H1 (cell line): ENCODE measurements at regions not wholly inside any gene's neighbourhood (a gene's known extent, or its start where the extent isn't known, plus 50 kb on each side); places are given as distances from the start of the nearest gene placed in this dataset.

ENCODE experiments used
- CTCF ChIA-PET: fragments of 300-600 bp; sonication (Branson Sonifier 250); formaldehyde crosslinking; loops from one replicate; lab custom pipeline; 2021; ENCODE audit not compliant: partially characterized antibody; lab: Charles Lee
- POLR2A ChIA-PET: fragments of 300-600 bp; sonication (Branson Sonifier 250); formaldehyde crosslinking; loops from one replicate; lab custom pipeline; 2021; ENCODE audit warnings: inconsistent platforms; ENCODE audit not compliant: partially characterized antibody; lab: Charles Lee
- DNase-seq, 2 experiments: peaks; one replicate each; pipeline versions ENCODE4 v3.0.0 to v3.0.0-alpha.2; 2010 to 2022; ENCODE audit warnings: low spot score in 2 of 2, low read depth in 1 of 2, mixed read lengths in 1 of 2
- FAIRE-seq: peaks from 2 replicates; lab custom pipeline; 2011; peaks lifted over from hg19 to GRCh38; lab: Jason Lieb, UNC
- H2AFZ ChIP-seq: 2 replicates; pipeline ENCODE4 v1.8.1; 2012; ENCODE audit warnings: low read length, inconsistent platforms
- H2AK5ac ChIP-seq: 2 replicates; pipeline ENCODE4 v1.6.1; 2013; ENCODE audit warnings: low read depth, low read length
- H2BK120ac ChIP-seq: replicated peaks from 2 replicates; pipeline ENCODE3; 2013; ENCODE audit warnings: low read depth, low read length, inconsistent platforms
- H2BK12ac ChIP-seq: 2 replicates; pipeline ENCODE4 v1.6.1; 2013; ENCODE audit warnings: low read depth, low read length
- H2BK15ac ChIP-seq: 2 replicates; pipeline ENCODE4 v1.6.1; 2013; ENCODE audit warnings: low read length
- H2BK20ac ChIP-seq: 2 replicates; pipeline ENCODE4 v1.6.1; 2013; ENCODE audit warnings: low read length
- H2BK5ac ChIP-seq: 2 replicates; pipeline ENCODE4 v1.6.1; 2013; ENCODE audit warnings: low read depth, low read length
- H3K14ac ChIP-seq: 2 replicates; pipeline ENCODE4 v1.6.1; 2013; ENCODE audit warnings: inconsistent platforms; ENCODE audit not compliant: insufficient read length
- H3K18ac ChIP-seq: 2 replicates; pipeline ENCODE4 v1.6.1; 2013; ENCODE audit warnings: low read length; ENCODE audit errors: extremely low read depth
- H3K23ac ChIP-seq: 2 replicates; pipeline ENCODE4 v1.6.1; 2013; ENCODE audit warnings: inconsistent platforms; ENCODE audit not compliant: insufficient read length
- H3K23me2 ChIP-seq: 2 replicates; pipeline ENCODE4 v1.6.1; 2013; ENCODE audit warnings: low read depth, low read length
- H3K27ac ChIP-seq: 2 replicates; pipeline ENCODE4 v1.6.1; 2011; ENCODE audit warnings: low read depth, low read length, inconsistent platforms
- H3K27me3 ChIP-seq, 4 experiments: replicated peaks in 1 of 4; 1 replicate in 1 of 4; 2 replicates in 3 of 4; pipeline versions ENCODE4 v1.6.1 to v1.8.1; 2011 to 2013; ENCODE audit warnings: low read length in 3 of 4, mild to moderate bottlenecking in 3 of 4, inconsistent platforms in 2 of 4, mixed read lengths in 2 of 4, moderate library complexity in 1 of 4; ENCODE audit not compliant: control insufficient read depth in 3 of 4, insufficient read depth in 3 of 4; ENCODE audit errors: extremely low read depth in 1 of 4
- H3K36me3 ChIP-seq, 4 experiments: 2 replicates each; pipeline versions ENCODE4 v1.6.1 to v1.8.1; 2011 to 2013; ENCODE audit warnings: mild to moderate bottlenecking in 4 of 4, low read length in 3 of 4, moderate library complexity in 2 of 4, control low read depth in 1 of 4, inconsistent platforms in 1 of 4; ENCODE audit not compliant: insufficient read depth in 4 of 4, control insufficient read depth in 2 of 4
- H3K4ac ChIP-seq: replicated peaks from 2 replicates; pipeline ENCODE3; 2013; ENCODE audit warnings: low read length, low read depth, mixed read lengths, inconsistent platforms; ENCODE audit not compliant: insufficient read length
- H3K4me1 ChIP-seq, 4 experiments: replicated peaks in 1 of 4; 1 replicate in 1 of 4; 2 replicates in 3 of 4; pipeline versions ENCODE4 v1.6.1 to v1.8.1; 2011 to 2013; ENCODE audit warnings: low read length in 3 of 4, inconsistent platforms in 2 of 4, mixed read lengths in 1 of 4; ENCODE audit not compliant: insufficient read depth in 4 of 4, control insufficient read depth in 3 of 4
- H3K4me2 ChIP-seq, 2 experiments: 2 replicates each; pipeline versions ENCODE4 v1.6.1 to v1.8.1; 2011 to 2013; ENCODE audit warnings: low read depth in 2 of 2, low read length in 2 of 2, control low read depth in 1 of 2, inconsistent platforms in 1 of 2, mild to moderate bottlenecking in 1 of 2; ENCODE audit not compliant: insufficient read depth in 1 of 2
- H3K4me3 ChIP-seq, 4 experiments: fragments of 200-600, 300-600 bp in 1 of 4; sonication (generic), shearing (Covaris generic), sonication (Bioruptor Twin) in 1 of 4; 2 replicates each; pipeline versions ENCODE4 v1.5.1 to v1.8.1; 2011 to 2016; ENCODE audit warnings: low read length in 4 of 4, low read depth in 3 of 4, control low read depth in 2 of 4, inconsistent platforms in 2 of 4, mild to moderate bottlenecking in 2 of 4, mixed read lengths in 1 of 4, moderate library complexity in 1 of 4; ENCODE audit not compliant: insufficient read depth in 2 of 4; ENCODE audit errors: extremely low read depth in 1 of 4
- H3K56ac ChIP-seq: replicated peaks from 2 replicates; pipeline ENCODE3; 2013; ENCODE audit warnings: low read depth, mild to moderate bottlenecking, mixed read lengths, low read length, inconsistent platforms; ENCODE audit not compliant: insufficient read length
- H3K79me1 ChIP-seq: 2 replicates; pipeline ENCODE4 v1.6.1; 2013; ENCODE audit warnings: low read depth, low read length, control low read depth
- H3K79me2 ChIP-seq, 2 experiments: 2 replicates each; pipeline versions ENCODE4 v1.6.1 to v1.8.1; 2012 to 2013; ENCODE audit warnings: low read length in 2 of 2, mild to moderate bottlenecking in 2 of 2, inconsistent platforms in 1 of 2; ENCODE audit not compliant: insufficient read depth in 2 of 2, control insufficient read depth in 1 of 2
- H3K9ac ChIP-seq, 4 experiments: replicated peaks in 1 of 4; 1 replicate in 1 of 4; 2 replicates in 3 of 4; pipeline versions ENCODE4 v1.6.1 to v1.8.1; 2011 to 2013; ENCODE audit warnings: low read depth in 3 of 4, low read length in 3 of 4, control low read depth in 2 of 4, mild to moderate bottlenecking in 2 of 4, moderate library complexity in 2 of 4, inconsistent platforms in 1 of 4; ENCODE audit errors: extremely low read depth in 1 of 4
- H3K9me3 ChIP-seq, 2 experiments: 2 replicates each; pipeline versions ENCODE4 v1.6.1 to v1.8.1; 2012 to 2013; ENCODE audit warnings: mild to moderate bottlenecking in 2 of 2, moderate library complexity in 2 of 2, control low read depth in 1 of 2, inconsistent platforms in 1 of 2, low read depth in 1 of 2, low read length in 1 of 2, mixed read lengths in 1 of 2; ENCODE audit not compliant: insufficient read depth in 2 of 2
- H4K20me1 ChIP-seq, 2 experiments: replicated peaks in 1 of 2; 2 replicates each; pipeline versions ENCODE3 to v1.8.1; 2011 to 2013; ENCODE audit warnings: inconsistent platforms in 2 of 2, low read length in 2 of 2, mild to moderate bottlenecking in 1 of 2; ENCODE audit not compliant: insufficient read depth in 2 of 2, control insufficient read depth in 1 of 2
- H4K5ac ChIP-seq: 2 replicates; pipeline ENCODE4 v1.6.1; 2013; ENCODE audit warnings: low read length, low read depth, mixed read lengths, inconsistent platforms; ENCODE audit not compliant: insufficient read length
- H4K8ac ChIP-seq: 2 replicates; pipeline ENCODE4 v1.8.0; 2013; ENCODE audit warnings: mild to moderate bottlenecking, moderate library complexity, low read length, inconsistent platforms; ENCODE audit not compliant: insufficient read depth; ENCODE audit errors: extremely low read depth
- H4K91ac ChIP-seq: replicated peaks from 2 replicates; pipeline ENCODE3; 2013; ENCODE audit warnings: low read length, mixed read lengths, inconsistent platforms; ENCODE audit not compliant: insufficient read length
- BRCA1 ChIP-seq: IDR thresholded peaks from 2 replicates; pipeline ENCODE4 v1.6.1; 2012; ENCODE audit warnings: low read depth, low read length, improper control_type of control experiment
- CHD1 ChIP-seq: IDR thresholded peaks from 2 replicates; pipeline ENCODE4 v1.6.1; 2012; ENCODE audit warnings: low read depth, low read length, improper control_type of control experiment
- EP300 ChIP-seq, 2 experiments: IDR thresholded peaks; 1 replicate in 1 of 2; 2 replicates in 1 of 2; pipeline ENCODE4 v1.6.1; 2011 to 2012; ENCODE audit warnings: low read depth in 2 of 2, low read length in 2 of 2, mild to moderate bottlenecking in 2 of 2, borderline replicate concordance in 1 of 2, inconsistent platforms in 1 of 2, moderate library complexity in 1 of 2
- GABPA ChIP-seq: IDR thresholded peaks from 2 replicates; pipeline ENCODE4 v1.6.1; 2011; ENCODE audit warnings: mild to moderate bottlenecking, low read length, moderate library complexity, borderline replicate concordance; ENCODE audit not compliant: insufficient read depth
- KDM1A ChIP-seq: fragments of 200-600, 300-600 bp; sonication (generic); IDR thresholded peaks from 2 replicates; pipeline ENCODE4 v1.7.1; 2016; ENCODE audit warnings: mild to moderate bottlenecking, low read length, borderline replicate concordance
- RFX5 ChIP-seq: IDR thresholded peaks from 2 replicates; pipeline ENCODE4 v1.6.1; 2011; ENCODE audit warnings: low read depth, low read length, improper control_type of control experiment, borderline replicate concordance
- SP1 ChIP-seq: IDR thresholded peaks from 2 replicates; pipeline ENCODE4 v1.6.1; 2011; ENCODE audit warnings: low read depth, low read length
- TAF1 ChIP-seq: IDR thresholded peaks from 2 replicates; pipeline ENCODE4 v1.6.1; 2011; ENCODE audit warnings: mild to moderate bottlenecking, low read depth, low read length
- YY1 ChIP-seq: IDR thresholded peaks from 2 replicates; pipeline ENCODE4 v1.6.1; 2011; ENCODE audit warnings: low read depth, mild to moderate bottlenecking, low read length
- WGBS, 2 experiments: shearing (Covaris generic) in 1 of 2; methylation state at CpG; one replicate each; pipeline versions ENCODE4 v1.1.6 to v1.1.7; 2013 to 2015; ENCODE audit warnings: low lambda C conversion rate in 2 of 2, mixed read lengths in 2 of 2, inconsistent platforms in 1 of 2, low coverage in 1 of 2, missing lambda C conversion rate in 1 of 2; ENCODE audit not compliant: insufficient replicate concordance in 2 of 2, insufficient coverage in 1 of 2, insufficient read length in 1 of 2; ENCODE audit errors: extremely low coverage in 1 of 2, missing lambda C conversion rate in 1 of 2; 5-methylcytosine and 5-hydroxymethylcytosine counted together
- TF ChIP-seq, protein P1 (sequence below), 3 experiments: IDR thresholded peaks; 1 replicate in 2 of 3; 2 replicates in 1 of 3; pipeline versions ENCODE4 v1.5.1 to v1.6.1; 2011; ENCODE audit warnings: low read length in 3 of 3, mild to moderate bottlenecking in 3 of 3, inconsistent platforms in 2 of 3, low read depth in 1 of 3, moderate library complexity in 1 of 3; ENCODE audit not compliant: insufficient read depth in 1 of 3; ENCODE audit errors: control extremely low read depth in 1 of 3

DNA sequence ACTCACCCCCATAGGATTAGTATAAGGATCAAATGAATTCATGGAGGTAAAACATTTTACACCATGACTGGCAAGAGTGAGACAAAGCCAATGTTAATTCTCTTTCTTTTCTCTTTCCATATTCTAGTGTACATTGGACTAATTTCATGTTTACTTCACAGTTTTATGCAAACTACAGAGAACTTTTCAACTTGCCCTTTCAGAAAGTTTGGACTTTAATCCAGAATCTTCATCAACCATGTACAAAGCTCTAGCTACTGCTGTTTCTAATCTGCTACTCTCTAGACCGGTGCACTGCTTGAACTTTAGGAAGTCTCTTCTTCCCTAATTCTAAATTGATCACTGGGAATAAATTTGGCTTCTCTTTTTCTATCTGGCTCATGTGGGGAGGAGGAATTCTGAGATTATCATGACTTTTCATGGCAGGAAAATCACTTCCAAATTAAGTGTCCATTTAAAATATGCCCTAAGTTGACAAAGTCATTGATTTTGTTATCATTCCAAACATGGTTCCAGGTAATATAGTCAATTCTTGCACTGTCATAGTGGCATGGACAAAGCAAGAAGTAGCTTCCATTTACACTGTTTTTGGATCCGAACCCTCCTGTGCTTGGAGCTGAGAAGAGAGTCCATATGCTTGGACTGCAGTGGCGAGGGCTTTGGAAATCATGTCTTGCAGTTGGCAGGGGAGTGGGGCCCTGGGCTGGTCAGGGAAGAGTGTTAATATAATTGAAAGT is 903.3 kb downstream of the CCSER2 start:
- no peak overlapping the region for H3K4me3 ChIP-seq
- H2BK5ac ChIP-seq: no peak overlapping the region
- H4K8ac ChIP-seq: no peak overlapping the region
- no peak overlapping the region for H3K27ac ChIP-seq
- no peaks in the 10 kb centered on the region for H3K4me1 ChIP-seq
- ChIA-PET CTCF (interaction anchor here (0.6 to 1.5 kb wide), 2 partner anchors 618 to 797 kb away, joined by 3 to 5 read pairs; no protein-coding TSS in a partner anchor), POLR2A (no interaction called here)
- H2AK5ac ChIP-seq: no peak overlapping the region
- no peaks in the 10 kb centered on the region for H3K9me3 ChIP-seq
- H3K27me3 ChIP-seq: no peaks in the 10 kb centered on the region
- no peak overlapping the region for H3K18ac ChIP-seq
- no peaks in the 10 kb centered on the region for H3K79me2 ChIP-seq
- no peak overlapping the region for H3K56ac ChIP-seq
- no peak for FAIRE-seq
- no peak overlapping the region for H2BK12ac ChIP-seq
- no peak overlapping the region for H2AFZ ChIP-seq
- no peak overlapping the region for H3K4ac ChIP-seq
- H4K91ac ChIP-seq: no peak overlapping the region
- WGBS, 2 experiments: 78% methylated on average over 3 of the region's 3 CpGs; no CpG with 5 or more reads in 1 of the 2 experiments
- H3K23me2 ChIP-seq: no peaks in the 10 kb centered on the region
- no peak overlapping the region for H3K14ac ChIP-seq
- no peak overlapping the region for H2BK120ac ChIP-seq
- DNase-seq: no peak
- H3K36me3 ChIP-seq: no peaks in the 10 kb centered on the region
- no peaks in the 10 kb centered on the region for H4K20me1 ChIP-seq
- H3K79me1 ChIP-seq: no peaks in the 10 kb centered on the region
- H3K9ac ChIP-seq: no peak overlapping the region
- H3K4me2 ChIP-seq: no peak overlapping the region
- no peak overlapping the region for H4K5ac ChIP-seq
- no peak overlapping the region for H3K23ac ChIP-seq
- H2BK20ac ChIP-seq: no peak overlapping the region
- no peak overlapping the region for H2BK15ac ChIP-seq
- TF ChIP-seq GABPA (no peak), SP1 (no peak), CHD1 (no peak), YY1 (no peak), KDM1A (no peak), RFX5 (no peak), TAF1 (no peak), EP300 (IDR thresholded peaks at IDR 0.05; ENCODE audit: borderline replicate concordance in 1 of 2, low read depth in 2 of 2, low read length in 2 of 2) (no peak), BRCA1 (no peak)
- TF ChIP-seq, protein P1, sequence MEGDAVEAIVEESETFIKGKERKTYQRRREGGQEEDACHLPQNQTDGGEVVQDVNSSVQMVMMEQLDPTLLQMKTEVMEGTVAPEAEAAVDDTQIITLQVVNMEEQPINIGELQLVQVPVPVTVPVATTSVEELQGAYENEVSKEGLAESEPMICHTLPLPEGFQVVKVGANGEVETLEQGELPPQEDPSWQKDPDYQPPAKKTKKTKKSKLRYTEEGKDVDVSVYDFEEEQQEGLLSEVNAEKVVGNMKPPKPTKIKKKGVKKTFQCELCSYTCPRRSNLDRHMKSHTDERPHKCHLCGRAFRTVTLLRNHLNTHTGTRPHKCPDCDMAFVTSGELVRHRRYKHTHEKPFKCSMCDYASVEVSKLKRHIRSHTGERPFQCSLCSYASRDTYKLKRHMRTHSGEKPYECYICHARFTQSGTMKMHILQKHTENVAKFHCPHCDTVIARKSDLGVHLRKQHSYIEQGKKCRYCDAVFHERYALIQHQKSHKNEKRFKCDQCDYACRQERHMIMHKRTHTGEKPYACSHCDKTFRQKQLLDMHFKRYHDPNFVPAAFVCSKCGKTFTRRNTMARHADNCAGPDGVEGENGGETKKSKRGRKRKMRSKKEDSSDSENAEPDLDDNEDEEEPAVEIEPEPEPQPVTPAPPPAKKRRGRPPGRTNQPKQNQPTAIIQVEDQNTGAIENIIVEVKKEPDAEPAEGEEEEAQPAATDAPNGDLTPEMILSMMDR (IDR thresholded peaks at IDR 0.05; ENCODE audit: control extremely low read depth in 1 of 3, insufficient read depth in 1 of 3, low read depth in 1 of 3, low read length in 3 of 3): no peak
